Liver (tissue), 8 donors: ENCODE measurements at regions not wholly inside any gene's neighbourhood (a gene's known extent, or its start where the extent isn't known, plus 50 kb on each side); places are given as distances from the start of the nearest gene placed in this dataset.

Experiments
- DNase-seq: peaks from one replicate; pipeline ENCODE4 v3.0.0-alpha.2; 2017; ENCODE audit warnings: low spot score
- H3K27ac ChIP-seq, 2 donors: one replicate each; pipeline ENCODE4 v1.7.0; 2013; ENCODE audit warnings: inconsistent platforms in 2 of 2, low read length in 2 of 2, control low read depth in 1 of 2, low read depth in 1 of 2, mild to moderate bottlenecking in 1 of 2
- H3K27me3 ChIP-seq, 4 donors: one replicate each; pipeline versions ENCODE4 v1.6.1 to v1.7.0; 2013; ENCODE audit warnings: low read length in 3 of 4, inconsistent platforms in 1 of 4, mild to moderate bottlenecking in 1 of 4, moderate library complexity in 1 of 4; ENCODE audit not compliant: control insufficient read depth in 4 of 4, insufficient read depth in 4 of 4
- H3K36me3 ChIP-seq, 4 donors: one replicate each; pipeline versions ENCODE4 v1.6.1 to v1.7.0; 2013; ENCODE audit warnings: low read length in 3 of 4, mild to moderate bottlenecking in 3 of 4, low read depth in 1 of 4, moderate library complexity in 1 of 4; ENCODE audit not compliant: control insufficient read depth in 4 of 4, insufficient read depth in 3 of 4
- H3K4me1 ChIP-seq, 4 donors: one replicate each; pipeline versions ENCODE4 v1.6.1 to v1.7.0; 2013; ENCODE audit warnings: low read length in 3 of 4, mild to moderate bottlenecking in 3 of 4, moderate library complexity in 1 of 4; ENCODE audit not compliant: control insufficient read depth in 4 of 4, insufficient read depth in 4 of 4
- H3K4me3 ChIP-seq, 3 donors: one replicate each; pipeline versions ENCODE4 v1.6.1 to v1.7.0; 2013; ENCODE audit warnings: low read length in 3 of 3, control low read depth in 1 of 3, low read depth in 1 of 3, mild to moderate bottlenecking in 1 of 3
- H3K9ac ChIP-seq, 2 donors: one replicate each; pipeline ENCODE4 v1.7.0; 2013; ENCODE audit warnings: low read length in 2 of 2, mild to moderate bottlenecking in 2 of 2, moderate library complexity in 2 of 2, control low read depth in 1 of 2, low read depth in 1 of 2
- H3K9me3 ChIP-seq, 4 donors: one replicate each; pipeline versions ENCODE4 v1.6.1 to v1.7.0; 2013; ENCODE audit warnings: low read length in 3 of 4; ENCODE audit not compliant: control insufficient read depth in 4 of 4
- ATF3 ChIP-seq: IDR thresholded peaks from 2 replicates; pipeline ENCODE4 v1.6.1; 2016; ENCODE audit warnings: antibody characterized with exemption
- CTCF ChIP-seq: fragments of 150-350 bp; IDR thresholded peaks from 2 replicates; pipeline ENCODE4 v1.5.1; 2017; ENCODE audit warnings: improper control_type of control experiment, low read depth, low read length; ENCODE audit not compliant: missing input control
- EGR1 ChIP-seq, 2 donors: IDR thresholded peaks; 2 replicates each; pipeline ENCODE4 v1.6.1; 2016 to 2018; ENCODE audit warnings: antibody characterized with exemption in 2 of 2, low read depth in 2 of 2
- FOXA1 ChIP-seq: IDR thresholded peaks from 2 replicates; pipeline ENCODE4 v1.6.1; 2016; ENCODE audit warnings: antibody characterized with exemption
- FOXA2 ChIP-seq: IDR thresholded peaks from 2 replicates; pipeline ENCODE4 v1.6.1; 2016; ENCODE audit warnings: antibody characterized with exemption
- GABPA ChIP-seq, 2 donors: IDR thresholded peaks in 1 of 2; conservative IDR thresholded peaks in 1 of 2; 2 replicates each; pipeline ENCODE4 v1.6.1; 2016; ENCODE audit warnings: antibody characterized with exemption in 2 of 2, mild to moderate bottlenecking in 1 of 2, moderate library complexity in 1 of 2
- HNF4A ChIP-seq, 2 donors: conservative IDR thresholded peaks; 2 replicates each; pipeline ENCODE4 v1.6.1; 2016; ENCODE audit warnings: antibody characterized with exemption in 2 of 2, mild to moderate bottlenecking in 2 of 2
- HNF4G ChIP-seq: IDR thresholded peaks from 2 replicates; pipeline ENCODE4 v1.6.1; 2016; ENCODE audit warnings: antibody characterized with exemption
- JUND ChIP-seq, 2 donors: IDR thresholded peaks; 2 replicates each; pipeline ENCODE4 v1.6.1; 2016; ENCODE audit warnings: antibody characterized with exemption in 2 of 2
- MAX ChIP-seq: IDR thresholded peaks from 2 replicates; pipeline ENCODE4 v1.6.1; 2016; ENCODE audit warnings: antibody characterized with exemption
- NR2F2 ChIP-seq: IDR thresholded peaks from 2 replicates; pipeline ENCODE4 v1.6.1; 2016; ENCODE audit warnings: antibody characterized with exemption
- RAD21 ChIP-seq, 2 donors: IDR thresholded peaks; 2 replicates each; pipeline ENCODE4 v1.6.1; 2016; ENCODE audit warnings: antibody characterized with exemption in 2 of 2, mild to moderate bottlenecking in 2 of 2
- REST ChIP-seq: IDR thresholded peaks from 2 replicates; pipeline ENCODE4 v1.6.1; 2016; ENCODE audit warnings: antibody characterized with exemption, mild to moderate bottlenecking
- RXRA ChIP-seq, 2 donors: IDR thresholded peaks; 2 replicates each; pipeline ENCODE4 v1.6.1; 2017 to 2018; ENCODE audit warnings: antibody characterized with exemption in 2 of 2, mild to moderate bottlenecking in 1 of 2
- SP1 ChIP-seq: IDR thresholded peaks from 2 replicates; pipeline ENCODE4 v1.6.1; 2018; ENCODE audit warnings: antibody characterized with exemption, mild to moderate bottlenecking
- TAF1 ChIP-seq: conservative IDR thresholded peaks from 2 replicates; pipeline ENCODE4 v1.6.1; 2016; ENCODE audit warnings: antibody characterized with exemption, mild to moderate bottlenecking
- YY1 ChIP-seq: IDR thresholded peaks from 2 replicates; pipeline ENCODE4 v1.6.1; 2016; ENCODE audit warnings: antibody characterized with exemption, mild to moderate bottlenecking
- ZBTB33 ChIP-seq: IDR thresholded peaks from 2 replicates; pipeline ENCODE4 v1.6.1; 2016; ENCODE audit warnings: antibody characterized with exemption
- WGBS: extraction: QIAGEN DNeasy Blood & Tissue Kit; methylation state at CpG from one replicate; pipeline ENCODE4 v1.1.7; 2013; 5-methylcytosine and 5-hydroxymethylcytosine counted together
- donor health status: healthy.
- donor health status: healthy.
- donor health status: healthy.
- donor health status: healthy.
- donor health status: healthy.

- H3K27ac ChIP-seq = no peak overlapping the region
- DNase-seq = no peak
- H3K27me3 ChIP-seq = peaks cover 0 to under 1% (median 0%) of the 10 kb centered on the region in 4 donors
- no peak overlapping the region for H3K4me3 ChIP-seq
- 80% methylated on average over 4 of the region's 4 CpGs for WGBS
- H3K9me3 ChIP-seq = no peaks in the 10 kb centered on the region
- no peak for TF ChIP-seq SP1
- no peak for TF ChIP-seq TAF1
- TF ChIP-seq REST = no peak
- TF ChIP-seq FOXA1 = no peak
- no peak for TF ChIP-seq CTCF
- no peaks in the 10 kb centered on the region for H3K36me3 ChIP-seq
- no peak overlapping the region for H3K9ac ChIP-seq
- H3K4me1 ChIP-seq = no peaks in the 10 kb centered on the region
Observed at GRCh38 chr3:23041918-23042696, 161.0 kb upstream of the UBE2E2 start.

- Histone ChIP-seq H3K9ac (no peak overlapping the region), H3K9me3 (no peaks in the 10 kb centered on the region), H3K27me3 (no peaks in the 10 kb centered on the region), H3K4me1 (no peaks in the 10 kb centered on the region), H3K4me3 (no peak overlapping the region), H3K27ac (no peak overlapping the region), H3K36me3 (no peaks in the 10 kb centered on the region)
- WGBS = 98% methylated on average over 1 of the region's 1 CpG
- TF ChIP-seq FOXA1 = no peak
- TF ChIP-seq FOXA2 = no peak
- TF ChIP-seq CTCF = no peak
- TF ChIP-seq MAX = no peak
- no peak for TF ChIP-seq GABPA (IDR thresholded peaks at IDR 0.05 in 1 of 2, conservative IDR thresholded peaks at IDR 0.05 in 1 of 2)
- TF ChIP-seq EGR1 (IDR thresholded peaks at IDR 0.05; ENCODE audit: low read depth in 2 of 2) = no peak
- TF ChIP-seq JUND (IDR thresholded peaks at IDR 0.05) = no peak
- no peak for TF ChIP-seq HNF4A (conservative IDR thresholded peaks at IDR 0.05)
- TF ChIP-seq YY1 = no peak
- no peak for TF ChIP-seq REST
- no peak for TF ChIP-seq ATF3
- no peak for TF ChIP-seq HNF4G
- no peak for TF ChIP-seq RXRA (IDR thresholded peaks at IDR 0.05)
- TF ChIP-seq TAF1 = no peak
- TF ChIP-seq SP1 = no peak
- TF ChIP-seq NR2F2 = no peak
- TF ChIP-seq RAD21 (IDR thresholded peaks at IDR 0.05) = no peak
- TF ChIP-seq ZBTB33 = no peak
- DNase-seq = no peak
Observed at GRCh38 chr3:23044463-23044862, 158.7 kb upstream of the UBE2E2 start.
